ENCODE measurements at regions not wholly inside any gene's neighbourhood (a gene's known extent, or its start where the extent isn't known, plus 50 kb on each side); places are given as distances from the start of the nearest gene placed in this dataset.
A peak's percentile ranks its signal among the peaks of the same experiment; 100 is the strongest.
"Not testable (repeated sequence)": the region's sequence is repeated elsewhere in the genome, so short reads cannot be mapped to it uniquely, and the experiment has no call there.

- DNase-seq = no peak
Measured at GRCh38 chr6:37078814-37079213, 73.4 kb downstream of the FGD2 start.

- DNase-seq = no peak
Measured at GRCh38 chr6:37081042-37081607, 75.7 kb downstream of the FGD2 start.

GRCh38 chr6:37082390-37083130 is 77.1 kb downstream of the FGD2 start:
- DNase-seq = no peak

- peak; percentile 91 for DNase-seq
Measured at GRCh38 chr6:37083243-37084138, 78.0 kb downstream of the FGD2 start.

GRCh38 chr6:37084665-37085064 is 79.2 kb downstream of the FGD2 start:
- not testable (repeated sequence) for DNase-seq

- DNase-seq = peak; percentile 49
Measured at GRCh38 chr6:37085198-37085597, 79.7 kb downstream of the FGD2 start.

GRCh38 chr6:37088897-37089296 is 81.1 kb upstream of the PIM1 start:
- no peak for DNase-seq

- no peak for DNase-seq
Measured at GRCh38 chr6:37089783-37090182, 80.2 kb upstream of the PIM1 start.

- not testable (repeated sequence) for DNase-seq
Measured at GRCh38 chr6:37091104-37091503, 78.8 kb upstream of the PIM1 start.

- peak; percentile 65 for DNase-seq
Measured at GRCh38 chr6:37091586-37091985, 78.4 kb upstream of the PIM1 start.

- no peak for DNase-seq
Measured at GRCh38 chr6:37092923-37093727, 76.8 kb upstream of the PIM1 start.

GRCh38 chr6:37093728-37094069 is 76.3 kb upstream of the PIM1 start:
- DNase-seq = no peak

GRCh38 chr6:37095997-37096396 is 74.0 kb upstream of the PIM1 start:
- peak; percentile 67 for DNase-seq

GRCh38 chr6:37097335-37097734 is 72.6 kb upstream of the PIM1 start:
- no peak for DNase-seq

GRCh38 chr6:37099442-37099841 is 70.5 kb upstream of the PIM1 start:
- DNase-seq = peak; percentile 78

GRCh38 chr6:37100745-37101144 is 69.2 kb upstream of the PIM1 start:
- peak; percentile 78 for DNase-seq

GRCh38 chr6:37101991-37102298 is 68.0 kb upstream of the PIM1 start:
- DNase-seq = no peak

- peak; percentile 89 for DNase-seq
Measured at GRCh38 chr6:37102299-37103168, 67.4 kb upstream of the PIM1 start.

- peak; percentile 82 for DNase-seq
Measured at GRCh38 chr6:37103169-37104039, 66.5 kb upstream of the PIM1 start.

GRCh38 chr6:37104824-37105147 is 65.2 kb upstream of the PIM1 start:
- no peak for DNase-seq

Measured in suppressor macrophage treated with lipopolysaccharide for 4 hours (primary cell).